Gastroesophageal sphincter (tissue), 4 donors: ENCODE measurements at regions not wholly inside any gene's neighbourhood (a gene's known extent, or its start where the extent isn't known, plus 50 kb on each side); places are given as distances from the start of the nearest gene placed in this dataset.

Experiments
- ATAC-seq: fragments of 150-250 bp; one replicate; pipeline ENCODE4 v1.9.1; 2016; ENCODE audit warnings: mild to moderate bottlenecking, moderate library complexity
- H3K27ac ChIP-seq, 4 donors: fragments of 200-600 bp; sonication (generic) in 3 of 4; 1 replicate in 3 of 4; 2 replicates in 1 of 4; pipeline ENCODE4 v1.5.1; 2016 to 2019
- H3K27me3 ChIP-seq: fragments of 200-600 bp; sonication (generic); one replicate; pipeline ENCODE4 v1.5.1; 2019
- H3K36me3 ChIP-seq, 2 donors: fragments of 200-600 bp; sonication (generic); one replicate each; pipeline ENCODE4 v1.5.1; 2019; ENCODE audit warnings: control low read depth in 1 of 2
- H3K4me1 ChIP-seq, 3 donors: fragments of 200-600 bp; sonication (generic); 1 replicate in 2 of 3; 2 replicates in 1 of 3; pipeline ENCODE4 v1.5.1; 2016 to 2019; ENCODE audit warnings: control low read depth in 2 of 3
- H3K4me3 ChIP-seq, 2 donors: fragments of 200-600 bp; sonication (generic); one replicate each; pipeline ENCODE4 v1.5.1; 2019; ENCODE audit warnings: mild to moderate bottlenecking in 1 of 2, moderate library complexity in 1 of 2
- H3K9me3 ChIP-seq, 3 donors: fragments of 200-600 bp; sonication (generic); one replicate each; pipeline ENCODE4 v1.5.1; 2017 to 2019; ENCODE audit warnings: control low read depth in 2 of 3
- CTCF ChIP-seq, 4 experiments: fragments of 200-600 bp in 2 of 4; fragments of 450-650 bp in 2 of 4; sonication (generic) in 1 of 4; IDR thresholded peaks; one replicate each; pipeline ENCODE4 v1.5.1; 2017 to 2019; ENCODE audit warnings: antibody characterized with exemption in 4 of 4, mild to moderate bottlenecking in 2 of 4, moderate library complexity in 2 of 4
- EP300 ChIP-seq: sonication (generic); formaldehyde crosslinking; IDR thresholded peaks from one replicate; pipeline ENCODE4 v1.6.1; 2017; ENCODE audit warnings: antibody characterized with exemption, mild to moderate bottlenecking
- POLR2A ChIP-seq, 2 donors: fragments of 450-650 bp; IDR thresholded peaks; one replicate each; pipeline ENCODE4 v1.6.1; 2017; ENCODE audit warnings: antibody characterized with exemption in 2 of 2, mild to moderate bottlenecking in 2 of 2, moderate library complexity in 1 of 2
- POLR2AphosphoS5 ChIP-seq: sonication (generic); formaldehyde crosslinking; IDR thresholded peaks from one replicate; pipeline ENCODE4 v1.6.1; 2017; ENCODE audit warnings: antibody characterized with exemption
- WGBS, 2 donors: methylation state at CpG; one replicate each; pipeline ENCODE4 v1.1.5; 2018; ENCODE audit warnings: low coverage in 1 of 2; 5-methylcytosine and 5-hydroxymethylcytosine counted together

- H3K36me3 ChIP-seq, result no peaks in the 10 kb centered on the region
- 76 to 83% methylated on average over 3 to 6 of the region's 13 CpGs for WGBS, 2 donors
- no peaks in the 10 kb centered on the region for H3K9me3 ChIP-seq
- H3K4me1 ChIP-seq, result no peaks in the 10 kb centered on the region
- H3K27ac ChIP-seq, result no peak overlapping the region
- TF ChIP-seq CTCF (IDR thresholded peaks at IDR 0.05) (no peak), POLR2AphosphoS5 (no peak), POLR2A (IDR thresholded peaks at IDR 0.05) (no peak), EP300 (no peak)
- H3K27me3 ChIP-seq, result peaks cover 16% of the 10 kb centered on the region
- H3K4me3 ChIP-seq, result no peak overlapping the region
- ATAC-seq, result no peak
Observed at GRCh38 chr1:10910681-10911489, 101.6 kb upstream of the TARDBP start.

GRCh38 chr1:10911490-10912166 is 100.8 kb upstream of the TARDBP start:
- Histone ChIP-seq H3K36me3 (no peaks in the 10 kb centered on the region), H3K9me3 (no peaks in the 10 kb centered on the region), H3K27ac (no peak overlapping the region), H3K4me3 (no peak overlapping the region), H3K4me1 (no peaks in the 10 kb centered on the region), H3K27me3 (peaks cover 9% of the 10 kb centered on the region)
- no peak for ATAC-seq
- no peak for TF ChIP-seq POLR2A (IDR thresholded peaks at IDR 0.05)
- no peak for TF ChIP-seq EP300
- no peak for TF ChIP-seq POLR2AphosphoS5
- no peak for TF ChIP-seq CTCF (IDR thresholded peaks at IDR 0.05)
- WGBS, 2 donors, result 60 to 82% methylated on average over 1 to 4 of the region's 11 CpGs

GRCh38 chr1:10912441-10912840 is 100.0 kb upstream of the TARDBP start:
- H3K27me3 ChIP-seq, result peaks cover 9% of the 10 kb centered on the region
- H3K36me3 ChIP-seq, result no peaks in the 10 kb centered on the region
- H3K4me3 ChIP-seq, result no peak overlapping the region
- H3K9me3 ChIP-seq, result no peaks in the 10 kb centered on the region
- TF ChIP-seq CTCF (IDR thresholded peaks at IDR 0.05) (no peak), EP300 (no peak), POLR2A (IDR thresholded peaks at IDR 0.05) (no peak), POLR2AphosphoS5 (no peak)
- no peak overlapping the region for H3K27ac ChIP-seq
- no peak for ATAC-seq
- no peaks in the 10 kb centered on the region for H3K4me1 ChIP-seq
- WGBS, 2 donors, result 86 to 89% methylated on average over 10 to 15 of the region's 17 CpGs

- TF ChIP-seq POLR2AphosphoS5, result no peak
- no peak for TF ChIP-seq EP300
- no peak for TF ChIP-seq CTCF (IDR thresholded peaks at IDR 0.05)
- no peaks in the 10 kb centered on the region for H3K9me3 ChIP-seq
- H3K36me3 ChIP-seq, result no peaks in the 10 kb centered on the region
- WGBS, 2 donors, result 87 to 94% methylated on average over 3 of the region's 5 CpGs
- H3K27ac ChIP-seq, result no peak overlapping the region
- no peak overlapping the region for H3K4me3 ChIP-seq
- H3K27me3 ChIP-seq, result peaks cover 14% of the 10 kb centered on the region
- H3K4me1 ChIP-seq, result no peaks in the 10 kb centered on the region
- ATAC-seq, result no peak
Observed at GRCh38 chr1:10914056-10914455, 98.4 kb upstream of the TARDBP start.

GRCh38 chr1:10915594-10915993 is 96.9 kb upstream of the TARDBP start:
- WGBS, 2 donors, result no CpG with 5 or more reads among the region's 8 CpGs
- Histone ChIP-seq H3K36me3 (no peaks in the 10 kb centered on the region), H3K9me3 (no peaks in the 10 kb centered on the region), H3K4me1 (no peaks in the 10 kb centered on the region), H3K4me3 (no peak overlapping the region), H3K27ac (no peak overlapping the region), H3K27me3 (peaks cover 18% of the 10 kb centered on the region)
- TF ChIP-seq POLR2AphosphoS5, result no peak
- TF ChIP-seq CTCF (IDR thresholded peaks at IDR 0.05), result no peak
- TF ChIP-seq POLR2A (IDR thresholded peaks at IDR 0.05), result no peak
- TF ChIP-seq EP300, result no peak
- ATAC-seq, result no peak
